ENCODE measurements at regions not wholly inside any gene's neighbourhood (a gene's known extent, or its start where the extent isn't known, plus 50 kb on each side); places are given as distances from the start of the nearest gene placed in this dataset.

GRCh38 chr6:44663860-44664634 lies 276.5 kb downstream of the CDC5L start:
- TF ChIP-seq CTCF (IDR thresholded peaks at IDR 0.05; ENCODE audit: borderline replicate concordance, extremely low read depth, low read length, poor library complexity, severe bottlenecking): no peak
- no peak for TF ChIP-seq EZH2 (IDR thresholded peaks at IDR 0.05; ENCODE audit: borderline replicate concordance, low read depth, low read length, severe bottlenecking)
